Chondrocyte (in vitro differentiated cells): ENCODE measurements at regions not wholly inside any gene's neighbourhood (a gene's known extent, or its start where the extent isn't known, plus 50 kb on each side); places are given as distances from the start of the nearest gene placed in this dataset.

Experiments
- DNase-seq: peaks from one replicate; pipeline ENCODE4 v3.0.0; 2021; ENCODE audit warnings: mixed read lengths, low spot score
- H3K27ac Mint-ChIP-seq: one replicate; pipeline ENCODE4 v1.8.0; 2021; ENCODE audit warnings: mild to moderate bottlenecking, moderate library complexity, mixed read lengths; ENCODE audit not compliant: unreplicated experiment
- H3K27me3 Mint-ChIP-seq: 2 replicates; pipeline ENCODE4 v1.8.0; 2021; ENCODE audit warnings: low read depth, mixed read lengths
- H3K36me3 Mint-ChIP-seq: 2 replicates; pipeline ENCODE4 v1.8.0; 2021; ENCODE audit warnings: low read depth, mixed read lengths
- H3K4me1 Mint-ChIP-seq: 2 replicates; pipeline ENCODE4 v1.8.0; 2021; ENCODE audit warnings: low read depth, mild to moderate bottlenecking, mixed read lengths
- H3K4me3 Mint-ChIP-seq: one replicate; pipeline ENCODE4 v1.8.0; 2021; ENCODE audit warnings: mild to moderate bottlenecking, moderate library complexity, mixed read lengths; ENCODE audit not compliant: unreplicated experiment
- H3K9me3 Mint-ChIP-seq: 2 replicates; pipeline ENCODE4 v1.8.0; 2021; ENCODE audit warnings: low read depth, mixed read lengths
- CTCF ChIP-seq: fragments of 200-600 bp; sonication (generic); IDR thresholded peaks from 2 replicates; pipeline ENCODE4 v1.5.0; 2021; ENCODE audit warnings: antibody characterized with exemption, mild to moderate bottlenecking, moderate library complexity

GRCh38 chr14:84351646-84352045, 1178.3 kb upstream of the FLRT2 start:
- no peak for TF ChIP-seq CTCF
- no peak for DNase-seq
- Mint-ChIP-seq H3K9me3 (peaks cover 39% of the 10 kb centered on the region), H3K27me3 (no peaks in the 10 kb centered on the region), H3K36me3 (peaks cover 5% of the 10 kb centered on the region), H3K27ac (no peak overlapping the region), H3K4me3 (no peak overlapping the region), H3K4me1 (no peaks in the 10 kb centered on the region)

DNA sequence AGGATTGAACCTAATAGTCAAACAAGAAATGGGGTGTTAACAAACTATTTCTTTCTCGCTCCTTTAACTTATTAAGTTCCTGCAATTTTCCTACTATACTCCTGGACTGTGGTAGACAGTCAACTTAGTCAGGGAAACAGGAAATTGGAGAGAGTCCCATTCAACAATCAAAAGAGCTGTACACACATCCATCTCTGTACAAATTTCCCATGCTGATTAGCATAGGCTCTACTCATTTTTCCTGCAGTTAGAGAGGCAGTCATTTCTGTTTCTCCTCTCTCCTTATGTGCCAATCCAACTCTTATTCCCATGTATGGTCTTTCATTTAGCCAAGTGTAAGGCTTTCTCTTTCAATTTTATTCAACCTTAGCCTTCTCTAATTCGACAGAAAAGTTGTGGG, 1168.5 kb upstream of the FLRT2 start:
- TF ChIP-seq CTCF = no peak
- H3K9me3 Mint-ChIP-seq = peaks cover 18% of the 10 kb centered on the region
- H3K36me3 Mint-ChIP-seq = peaks cover under 1% of the 10 kb centered on the region
- H3K4me3 Mint-ChIP-seq = no peak overlapping the region
- DNase-seq = no peak
- no peaks in the 10 kb centered on the region for H3K27me3 Mint-ChIP-seq
- H3K27ac Mint-ChIP-seq = no peak overlapping the region
- H3K4me1 Mint-ChIP-seq = peaks cover 7% of the 10 kb centered on the region

DNA sequence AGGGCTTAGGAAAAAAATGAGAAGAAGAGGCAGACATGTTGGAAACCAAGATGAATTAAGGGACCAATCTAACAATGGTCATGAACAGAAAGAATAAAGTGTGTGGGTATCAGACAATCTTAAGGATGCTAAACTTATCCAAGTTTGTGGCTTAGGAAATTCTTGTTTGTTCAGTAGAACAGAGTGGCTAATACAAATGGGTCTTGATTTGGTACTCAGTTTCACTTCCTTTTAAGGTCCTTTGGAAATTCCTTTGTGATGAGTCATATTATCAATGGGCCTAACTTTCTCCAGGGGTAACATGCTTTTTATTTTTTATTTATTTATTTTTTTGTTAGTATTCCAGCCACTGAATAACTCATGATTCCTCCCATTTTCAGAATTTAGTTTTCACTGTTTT, 1154.7 kb upstream of the FLRT2 start:
- Mint-ChIP-seq H3K9me3 (peaks cover 4% of the 10 kb centered on the region), H3K27me3 (no peaks in the 10 kb centered on the region), H3K36me3 (no peaks in the 10 kb centered on the region), H3K4me1 (peaks cover 14% of the 10 kb centered on the region), H3K27ac (no peak overlapping the region), H3K4me3 (no peak overlapping the region)
- no peak for DNase-seq
- TF ChIP-seq CTCF = no peak

GRCh38 chr14:84390010-84390409, 1139.9 kb upstream of the FLRT2 start:
- Mint-ChIP-seq H3K36me3 (no peaks in the 10 kb centered on the region), H3K27me3 (no peaks in the 10 kb centered on the region), H3K4me1 (peaks cover 7% of the 10 kb centered on the region), H3K9me3 (peaks cover 17% of the 10 kb centered on the region), H3K4me3 (no peak overlapping the region), H3K27ac (no peak overlapping the region)
- no peak for TF ChIP-seq CTCF
- DNase-seq = no peak

GRCh38 chr14:84397631-84398030, 1132.3 kb upstream of the FLRT2 start:
- peaks cover 17% of the 10 kb centered on the region for H3K4me1 Mint-ChIP-seq

More at GRCh38 chr14:84397631-84398030, 1132.3 kb upstream of the FLRT2 start:
- H3K27ac Mint-ChIP-seq = no peak overlapping the region
- H3K4me3 Mint-ChIP-seq = no peak overlapping the region
- no peak for TF ChIP-seq CTCF
- no peak for DNase-seq
- no peaks in the 10 kb centered on the region for H3K36me3 Mint-ChIP-seq
- H3K27me3 Mint-ChIP-seq = no peaks in the 10 kb centered on the region
- H3K9me3 Mint-ChIP-seq = peaks cover 3% of the 10 kb centered on the region
